ENCODE measurements at regions not wholly inside any gene's neighbourhood (a gene's known extent, or its start where the extent isn't known, plus 50 kb on each side); places are given as distances from the start of the nearest gene placed in this dataset.

DNA sequence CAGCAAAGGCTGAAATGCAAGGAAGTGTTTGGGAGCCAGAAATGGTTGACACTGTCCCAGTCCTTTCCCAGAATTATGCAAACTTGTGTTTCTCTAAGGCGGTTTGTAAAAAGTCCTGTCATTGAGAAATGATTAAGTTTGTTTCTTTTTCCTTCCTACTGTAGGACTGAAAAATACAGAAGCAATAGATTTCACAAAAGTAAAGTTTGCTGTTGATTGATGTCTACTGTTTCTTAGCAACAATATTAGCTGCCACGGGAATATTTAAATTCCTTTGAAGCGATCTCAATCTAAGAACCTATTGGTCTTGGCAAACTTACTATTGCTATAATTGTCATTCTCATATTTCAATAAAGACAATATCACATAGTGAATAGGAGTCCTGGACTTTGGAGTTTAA, 100.7 kb upstream of the IL12A start:
- TF ChIP-seq FOXP2 (optimal IDR thresholded peaks at IDR 0.05; ENCODE audit: control extremely low read depth, extremely low read length, insufficient read depth) = no peak
- no peak for TF ChIP-seq EZH2 (IDR thresholded peaks at IDR 0.05)
- TF ChIP-seq POLR2AphosphoS5 (IDR thresholded peaks at IDR 0.05; ENCODE audit: borderline replicate concordance, low read depth, low read length) = no peak

All from SK-N-MC (cell line).